Keratinocyte (primary cell): ENCODE measurements at regions not wholly inside any gene's neighbourhood (a gene's known extent, or its start where the extent isn't known, plus 50 kb on each side); places are given as distances from the start of the nearest gene placed in this dataset.

ENCODE experiments used
- DNase-seq: peaks from one replicate; pipeline ENCODE4 v3.0.0-alpha.2; 2011; ENCODE audit warnings: low read depth, missing footprints, low spot score
- FAIRE-seq: peaks from 2 replicates; lab custom pipeline; 2011; peaks lifted over from hg19 to GRCh38; lab: Jason Lieb, UNC
- H2AFZ ChIP-seq: 2 replicates; pipeline ENCODE4 v1.6.0; 2012; ENCODE audit warnings: low read length, control low read depth, inconsistent platforms; ENCODE audit not compliant: control insufficient read depth
- H3K27ac ChIP-seq: 2 replicates; pipeline ENCODE4 v1.5.1; 2011; ENCODE audit warnings: low read length; ENCODE audit not compliant: control insufficient read depth, insufficient read depth
- H3K27me3 ChIP-seq: 3 replicates; pipeline ENCODE4 v1.6.0; 2011; ENCODE audit warnings: low read length; ENCODE audit not compliant: control insufficient read depth, insufficient read depth; ENCODE audit errors: extremely low read depth
- H3K36me3 ChIP-seq, 2 experiments: 2 replicates in 1 of 2; 3 replicates in 1 of 2; pipeline ENCODE4 v1.5.1; 2011; ENCODE audit warnings: low read length in 2 of 2, mild to moderate bottlenecking in 1 of 2; ENCODE audit not compliant: control insufficient read depth in 2 of 2, insufficient read depth in 2 of 2; ENCODE audit errors: extremely low read depth in 1 of 2
- H3K4me1 ChIP-seq: 3 replicates; pipeline ENCODE4 v1.5.1; 2011; ENCODE audit warnings: low read length; ENCODE audit not compliant: control insufficient read depth, insufficient read depth; ENCODE audit errors: extremely low read depth
- H3K4me2 ChIP-seq: 3 replicates; pipeline ENCODE4 v1.6.0; 2011; ENCODE audit warnings: low read depth, low read length; ENCODE audit not compliant: control insufficient read depth, insufficient read depth; ENCODE audit errors: extremely low read depth
- H3K4me3 ChIP-seq, 3 experiments: fragments of 200-600 bp in 1 of 3; sonication (generic) in 1 of 3; 2 replicates in 2 of 3; 3 replicates in 1 of 3; pipeline ENCODE4 v1.5.1; 2011 to 2016; ENCODE audit warnings: low read length in 3 of 3, mild to moderate bottlenecking in 3 of 3, control low read depth in 2 of 3, inconsistent platforms in 1 of 3, low read depth in 1 of 3, mixed read lengths in 1 of 3, mixed run types in 1 of 3, moderate library complexity in 1 of 3; ENCODE audit not compliant: control insufficient read depth in 2 of 3, insufficient read depth in 2 of 3; ENCODE audit errors: extremely low read depth in 1 of 3
- H3K79me2 ChIP-seq: 2 replicates; pipeline ENCODE4 v1.6.0; 2012; ENCODE audit warnings: low read length; ENCODE audit not compliant: control insufficient read depth, insufficient read depth
- H3K9ac ChIP-seq: 3 replicates; pipeline ENCODE4 v1.6.0; 2011; ENCODE audit warnings: low read length; ENCODE audit not compliant: control insufficient read depth, insufficient read depth; ENCODE audit errors: extremely low read depth
- H3K9me1 ChIP-seq: 3 replicates; pipeline ENCODE4 v1.6.0; 2011; ENCODE audit warnings: low read length; ENCODE audit not compliant: control insufficient read depth, insufficient read depth; ENCODE audit errors: extremely low read depth
- H3K9me3 ChIP-seq: 2 replicates; pipeline ENCODE4 v1.5.1; 2012; ENCODE audit warnings: low read depth, low read length; ENCODE audit not compliant: control insufficient read depth
- H4K20me1 ChIP-seq: 3 replicates; pipeline ENCODE4 v1.6.0; 2011; ENCODE audit warnings: low read length; ENCODE audit not compliant: control insufficient read depth, insufficient read depth; ENCODE audit errors: extremely low read depth
- EZH2 ChIP-seq: IDR thresholded peaks from one replicate; pipeline ENCODE4 v1.6.1; 2012; ENCODE audit warnings: inconsistent platforms, mild to moderate bottlenecking, low read length, moderate library complexity
- dilution Hi-C: fragments of 300-500 bp; cut with MboI; formaldehyde crosslinking; loops from one replicate; pipeline ENCODE4 v1.7.0; 2020; ENCODE audit warnings: low sequenced_read_pairs; ENCODE audit not compliant: extremely low pct_ligation_motif_present
- TF ChIP-seq, protein P1 (sequence below), 3 experiments: IDR thresholded peaks in 1 of 3; conservative IDR thresholded peaks in 1 of 3; optimal IDR thresholded peaks in 1 of 3; 2 replicates in 2 of 3; 3 replicates in 1 of 3; pipeline versions ENCODE3 to v1.5.1; 2011; ENCODE audit warnings: low read length in 3 of 3, mild to moderate bottlenecking in 3 of 3, moderate library complexity in 2 of 3, control low read depth in 1 of 3, inconsistent platforms in 1 of 3; ENCODE audit not compliant: insufficient read depth in 2 of 3; ENCODE audit errors: extremely low read depth in 1 of 3

DNA sequence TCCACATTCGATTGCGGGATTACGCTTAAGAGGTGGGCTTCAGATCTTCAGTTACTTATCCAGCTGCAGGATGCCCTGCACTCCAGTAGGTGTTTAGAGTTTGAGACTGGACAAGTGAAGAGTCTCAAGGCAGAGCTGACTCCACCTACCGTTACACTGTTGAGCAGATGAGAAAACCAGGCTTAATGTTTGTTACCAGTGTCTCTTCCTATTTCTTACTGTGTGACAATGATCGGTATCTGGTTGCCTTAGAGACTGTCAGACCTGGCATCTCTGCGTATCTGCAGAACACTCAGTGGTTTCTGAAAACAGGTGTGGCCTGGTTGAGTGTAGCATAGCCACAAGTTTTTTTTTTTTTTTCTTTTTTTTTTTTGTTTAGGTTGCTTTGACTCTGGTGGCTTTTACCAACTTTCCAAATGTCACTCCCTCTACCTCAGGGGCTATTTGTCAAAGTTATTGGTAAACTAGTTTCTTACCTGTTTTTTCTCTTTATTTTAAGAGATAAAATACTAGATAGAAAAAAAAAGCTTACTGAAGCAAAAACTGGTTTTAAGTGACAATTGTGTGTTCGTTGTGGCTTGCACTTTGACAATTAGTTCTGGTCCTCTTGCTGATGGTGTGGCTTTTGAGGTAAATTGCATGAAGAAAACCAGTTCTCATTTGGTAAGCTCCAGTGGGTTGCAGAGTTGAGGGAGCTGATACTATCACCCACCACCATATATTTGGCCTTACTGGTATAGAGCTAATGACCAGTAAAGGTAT lies 284.8 kb downstream of the ETS1 start:
- Histone ChIP-seq H3K4me1 (no peaks in the 10 kb centered on the region), H3K9me1 (no peaks in the 10 kb centered on the region), H3K9ac (no peak overlapping the region), H3K27me3 (no peaks in the 10 kb centered on the region), H3K4me2 (no peak overlapping the region), H3K27ac (no peak overlapping the region), H3K79me2 (no peaks in the 10 kb centered on the region), H3K9me3 (no peaks in the 10 kb centered on the region), H3K4me3 (no peak overlapping the region), H2AFZ (no peak overlapping the region), H3K36me3 (no peaks in the 10 kb centered on the region), H4K20me1 (no peaks in the 10 kb centered on the region)
- dilution Hi-C loops = loop anchor here (25.0 kb wide), 1 partner anchor 335 kb away; no protein-coding TSS in a partner anchor
- no peak for TF ChIP-seq EZH2
- TF ChIP-seq, protein P1, sequence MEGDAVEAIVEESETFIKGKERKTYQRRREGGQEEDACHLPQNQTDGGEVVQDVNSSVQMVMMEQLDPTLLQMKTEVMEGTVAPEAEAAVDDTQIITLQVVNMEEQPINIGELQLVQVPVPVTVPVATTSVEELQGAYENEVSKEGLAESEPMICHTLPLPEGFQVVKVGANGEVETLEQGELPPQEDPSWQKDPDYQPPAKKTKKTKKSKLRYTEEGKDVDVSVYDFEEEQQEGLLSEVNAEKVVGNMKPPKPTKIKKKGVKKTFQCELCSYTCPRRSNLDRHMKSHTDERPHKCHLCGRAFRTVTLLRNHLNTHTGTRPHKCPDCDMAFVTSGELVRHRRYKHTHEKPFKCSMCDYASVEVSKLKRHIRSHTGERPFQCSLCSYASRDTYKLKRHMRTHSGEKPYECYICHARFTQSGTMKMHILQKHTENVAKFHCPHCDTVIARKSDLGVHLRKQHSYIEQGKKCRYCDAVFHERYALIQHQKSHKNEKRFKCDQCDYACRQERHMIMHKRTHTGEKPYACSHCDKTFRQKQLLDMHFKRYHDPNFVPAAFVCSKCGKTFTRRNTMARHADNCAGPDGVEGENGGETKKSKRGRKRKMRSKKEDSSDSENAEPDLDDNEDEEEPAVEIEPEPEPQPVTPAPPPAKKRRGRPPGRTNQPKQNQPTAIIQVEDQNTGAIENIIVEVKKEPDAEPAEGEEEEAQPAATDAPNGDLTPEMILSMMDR (optimal IDR thresholded peaks at IDR 0.05 in 1 of 3, IDR thresholded peaks at IDR 0.05 in 1 of 3, conservative IDR thresholded peaks at IDR 0.05 in 1 of 3; ENCODE audit: extremely low read depth in 1 of 3, insufficient read depth in 2 of 3, low read length in 3 of 3) = no peak
- DNase-seq (no peak), FAIRE-seq (no peak)

DNA sequence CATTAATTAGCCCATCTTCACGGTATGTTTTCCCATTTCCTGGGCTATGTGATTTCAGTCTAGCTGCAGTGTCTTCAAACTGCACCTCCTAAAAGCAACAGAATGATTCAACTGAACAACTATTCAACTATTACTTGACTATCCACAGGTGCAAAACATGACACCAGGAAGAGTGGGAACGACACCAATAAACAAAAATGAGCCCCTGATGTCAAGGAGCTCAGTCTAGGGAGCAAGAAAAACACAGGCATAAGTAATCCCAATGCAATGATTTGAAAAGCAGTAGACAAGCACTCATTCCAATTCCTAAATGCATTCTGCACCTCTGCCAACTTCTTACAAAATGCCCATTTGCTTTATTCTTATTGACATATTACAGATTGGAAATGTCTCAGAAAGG lies 285.6 kb downstream of the ETS1 start:
- Histone ChIP-seq H3K9me3 (no peaks in the 10 kb centered on the region), H4K20me1 (no peaks in the 10 kb centered on the region), H3K4me3 (no peak overlapping the region), H3K79me2 (no peaks in the 10 kb centered on the region), H3K36me3 (no peaks in the 10 kb centered on the region), H3K4me2 (no peak overlapping the region), H2AFZ (no peak overlapping the region), H3K27me3 (no peaks in the 10 kb centered on the region), H3K4me1 (no peaks in the 10 kb centered on the region), H3K27ac (no peak overlapping the region), H3K9ac (no peak overlapping the region), H3K9me1 (no peaks in the 10 kb centered on the region)
- dilution Hi-C loops = loop anchor here (25.0 kb wide), 1 partner anchor 336 kb away; no protein-coding TSS in a partner anchor
- FAIRE-seq = no peak
- DNase-seq = no peak
- TF ChIP-seq, protein P1 (optimal IDR thresholded peaks at IDR 0.05 in 1 of 3, IDR thresholded peaks at IDR 0.05 in 1 of 3, conservative IDR thresholded peaks at IDR 0.05 in 1 of 3; ENCODE audit: extremely low read depth in 1 of 3, insufficient read depth in 2 of 3, low read length in 3 of 3) = no peak
- TF ChIP-seq EZH2 = no peak
